Psoas muscle (tissue), 7 donors: ENCODE measurements at regions not wholly inside any gene's neighbourhood (a gene's known extent, or its start where the extent isn't known, plus 50 kb on each side); places are given as distances from the start of the nearest gene placed in this dataset.
A peak's percentile ranks its signal among the peaks of the same experiment; 100 is the strongest.

Experiments used
- ATAC-seq, 4 donors: fragments of 200-7000 bp; cut with Tn5 transposase; one replicate each; pipeline ENCODE4 v1.9.1; 2020; ENCODE audit warnings: moderate library complexity in 3 of 4, mild to moderate bottlenecking in 2 of 4
- DNase-seq, 2 donors: peaks; one replicate each; pipeline ENCODE4 v3.0.0-alpha.2; 2020
- H3K27ac ChIP-seq: fragments of 200-600 bp; one replicate; pipeline ENCODE4 v1.8.0; 2022
- H3K27me3 ChIP-seq, 3 donors: fragments of 200-600 bp in 1 of 3; one replicate each; pipeline versions ENCODE4 v1.6.1 to v1.8.0; 2013 to 2022; ENCODE audit warnings: low read length in 2 of 3, mild to moderate bottlenecking in 2 of 3, moderate library complexity in 1 of 3; ENCODE audit not compliant: insufficient read depth in 3 of 3
- H3K36me3 ChIP-seq, 2 donors: fragments of 200-600 bp in 1 of 2; one replicate each; pipeline versions ENCODE4 v1.6.1 to v1.8.0; 2013 to 2022; ENCODE audit warnings: low read depth in 1 of 2, mild to moderate bottlenecking in 1 of 2, moderate library complexity in 1 of 2; ENCODE audit not compliant: insufficient read depth in 1 of 2
- H3K4me1 ChIP-seq: fragments of 200-600 bp; one replicate; pipeline ENCODE4 v1.8.0; 2022
- H3K4me3 ChIP-seq: fragments of 200-600 bp; one replicate; pipeline ENCODE4 v1.8.0; 2022; ENCODE audit warnings: mild to moderate bottlenecking
- H3K9me3 ChIP-seq: fragments of 200-600 bp; one replicate; pipeline ENCODE4 v1.8.0; 2022
- WGBS, 3 donors: extraction: QIAGEN DNeasy Blood & Tissue Kit; methylation state at CpG; one replicate each; pipeline versions ENCODE4 v1.1.6 to v1.1.7; 2013; 5-methylcytosine and 5-hydroxymethylcytosine counted together
- intact Hi-C, 2 donors: fragments of 100-400 bp; cut with DNase I; formaldehyde crosslinking; loops; one replicate each; pipeline versions ENCODE4 v1.11.0 to v1.14.2; 2022
- TF ChIP-seq, protein P1 (sequence below): fragments of 200-600 bp; IDR thresholded peaks from one replicate; pipeline ENCODE4 v1.8.0; 2022; ENCODE audit warnings: antibody characterized with exemption
- donor health status: healthy with polysubstance abuse.
- donor health status: DM: no; HTN: no; CAD: no; lungs with moderate emphysema.
- donor health status: Bipolar disorder and iron deficiency.
- donor health status: healthy.
- donor health status: DM: yes; HTN: yes; CAD: no.
- donor health status: DM: no; HTN: no; CAD: no.
- donor health status: DM: yes; HTN: yes; CAD: no.

GRCh38 chr3:194951931-194952582, 266.4 kb downstream of the FAM43A start:
- no peak for DNase-seq
- Histone ChIP-seq H3K27ac (no peak overlapping the region), H3K36me3 (no peaks in the 10 kb centered on the region), H3K27me3 (no peaks in the 10 kb centered on the region), H3K4me3 (no peak overlapping the region), H3K4me1 (peaks cover 7% of the 10 kb centered on the region), H3K9me3 (no peaks in the 10 kb centered on the region)
- peak in 1 of 4 donors; percentile 46 for ATAC-seq
- intact Hi-C loops = no loop called here
- WGBS, 3 donors = 51 to 55% (median 54%) methylated on average over 6 of the region's 6 CpGs
- TF ChIP-seq, protein P1, sequence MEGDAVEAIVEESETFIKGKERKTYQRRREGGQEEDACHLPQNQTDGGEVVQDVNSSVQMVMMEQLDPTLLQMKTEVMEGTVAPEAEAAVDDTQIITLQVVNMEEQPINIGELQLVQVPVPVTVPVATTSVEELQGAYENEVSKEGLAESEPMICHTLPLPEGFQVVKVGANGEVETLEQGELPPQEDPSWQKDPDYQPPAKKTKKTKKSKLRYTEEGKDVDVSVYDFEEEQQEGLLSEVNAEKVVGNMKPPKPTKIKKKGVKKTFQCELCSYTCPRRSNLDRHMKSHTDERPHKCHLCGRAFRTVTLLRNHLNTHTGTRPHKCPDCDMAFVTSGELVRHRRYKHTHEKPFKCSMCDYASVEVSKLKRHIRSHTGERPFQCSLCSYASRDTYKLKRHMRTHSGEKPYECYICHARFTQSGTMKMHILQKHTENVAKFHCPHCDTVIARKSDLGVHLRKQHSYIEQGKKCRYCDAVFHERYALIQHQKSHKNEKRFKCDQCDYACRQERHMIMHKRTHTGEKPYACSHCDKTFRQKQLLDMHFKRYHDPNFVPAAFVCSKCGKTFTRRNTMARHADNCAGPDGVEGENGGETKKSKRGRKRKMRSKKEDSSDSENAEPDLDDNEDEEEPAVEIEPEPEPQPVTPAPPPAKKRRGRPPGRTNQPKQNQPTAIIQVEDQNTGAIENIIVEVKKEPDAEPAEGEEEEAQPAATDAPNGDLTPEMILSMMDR = no peak

GRCh38 chr3:194952841-194953241, 267.2 kb downstream of the FAM43A start:
- ATAC-seq (no peak), DNase-seq (no peak)
- intact Hi-C loops = no loop called here

GRCh38 chr3:194953291-194953690, 267.6 kb downstream of the FAM43A start:
- WGBS, 3 donors = 73 to 88% (median 75%) methylated on average over 5 of the region's 5 CpGs
- no peak for ATAC-seq
- Histone ChIP-seq H3K27ac (no peak overlapping the region), H3K36me3 (no peaks in the 10 kb centered on the region), H3K4me3 (no peak overlapping the region), H3K9me3 (no peaks in the 10 kb centered on the region), H3K27me3 (no peaks in the 10 kb centered on the region), H3K4me1 (peaks cover 7% of the 10 kb centered on the region)
- TF ChIP-seq, protein P1 = no peak
- DNase-seq = no peak
- intact Hi-C loops = no loop called here

More at GRCh38 chr3:194952841-194953241, 267.2 kb downstream of the FAM43A start:
- Histone ChIP-seq H3K27me3 (no peaks in the 10 kb centered on the region), H3K4me1 (peaks cover 7% of the 10 kb centered on the region), H3K27ac (no peak overlapping the region), H3K9me3 (no peaks in the 10 kb centered on the region), H3K36me3 (no peaks in the 10 kb centered on the region), H3K4me3 (no peak overlapping the region)
- 60 to 61% (median 60%) methylated on average over 6 of the region's 6 CpGs for WGBS, 3 donors
- TF ChIP-seq, protein P1 = no peak

DNA sequence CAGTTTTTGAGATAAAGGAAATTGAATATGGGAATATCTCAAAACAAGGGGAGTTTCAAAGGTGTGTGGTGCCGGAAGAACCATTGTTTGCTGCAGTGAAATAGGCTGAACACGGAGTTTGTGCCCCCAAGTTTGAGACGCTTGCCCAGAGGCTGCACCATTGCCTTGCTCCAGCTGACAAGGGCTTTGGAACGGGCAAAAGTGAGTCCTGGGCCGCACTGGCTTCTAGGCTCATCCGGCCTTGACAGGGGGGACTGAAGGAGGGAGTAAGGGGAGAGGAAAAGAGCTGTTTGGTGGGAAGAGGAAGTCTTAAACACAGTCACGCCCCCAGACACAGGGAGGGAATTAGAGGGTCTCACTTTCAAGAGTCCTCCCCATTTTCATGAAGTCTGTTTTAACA, 269.9 kb downstream of the FAM43A start:
- no peaks in the 10 kb centered on the region for H3K27me3 ChIP-seq
- no peaks in the 10 kb centered on the region for H3K9me3 ChIP-seq
- DNase-seq (no peak), ATAC-seq (no peak)
- H3K36me3 ChIP-seq = no peaks in the 10 kb centered on the region
- H3K27ac ChIP-seq = no peak overlapping the region
- WGBS, 3 donors = 93 to 95% (median 94%) methylated on average over 7 of the region's 7 CpGs
- H3K4me1 ChIP-seq = peaks cover 7% of the 10 kb centered on the region
- intact Hi-C loops = no loop called here
- TF ChIP-seq, protein P1 = no peak
- H3K4me3 ChIP-seq = no peak overlapping the region
